ENCODE measurements at regions not wholly inside any gene's neighbourhood (a gene's known extent, or its start where the extent isn't known, plus 50 kb on each side); places are given as distances from the start of the nearest gene placed in this dataset.

DNA sequence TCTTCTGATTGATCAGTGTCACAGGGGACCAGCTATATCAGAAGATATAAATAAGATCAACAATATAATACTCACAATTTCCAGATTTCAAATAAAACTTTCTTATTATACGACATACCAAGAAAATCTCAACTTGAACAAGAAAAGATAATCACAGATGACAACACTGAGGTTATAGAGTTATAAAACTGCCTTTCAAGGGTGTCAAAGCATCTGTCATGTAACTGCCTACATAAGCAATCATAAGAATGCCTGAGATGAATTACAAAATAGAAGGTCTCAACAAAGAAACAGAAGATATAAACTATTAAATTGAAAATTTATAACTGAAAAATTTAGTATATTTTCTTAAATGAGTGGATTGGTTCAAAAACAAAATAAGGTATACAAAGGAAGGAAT, 659.2 kb downstream of the SLC16A7 start:
- TF ChIP-seq, protein P1, sequence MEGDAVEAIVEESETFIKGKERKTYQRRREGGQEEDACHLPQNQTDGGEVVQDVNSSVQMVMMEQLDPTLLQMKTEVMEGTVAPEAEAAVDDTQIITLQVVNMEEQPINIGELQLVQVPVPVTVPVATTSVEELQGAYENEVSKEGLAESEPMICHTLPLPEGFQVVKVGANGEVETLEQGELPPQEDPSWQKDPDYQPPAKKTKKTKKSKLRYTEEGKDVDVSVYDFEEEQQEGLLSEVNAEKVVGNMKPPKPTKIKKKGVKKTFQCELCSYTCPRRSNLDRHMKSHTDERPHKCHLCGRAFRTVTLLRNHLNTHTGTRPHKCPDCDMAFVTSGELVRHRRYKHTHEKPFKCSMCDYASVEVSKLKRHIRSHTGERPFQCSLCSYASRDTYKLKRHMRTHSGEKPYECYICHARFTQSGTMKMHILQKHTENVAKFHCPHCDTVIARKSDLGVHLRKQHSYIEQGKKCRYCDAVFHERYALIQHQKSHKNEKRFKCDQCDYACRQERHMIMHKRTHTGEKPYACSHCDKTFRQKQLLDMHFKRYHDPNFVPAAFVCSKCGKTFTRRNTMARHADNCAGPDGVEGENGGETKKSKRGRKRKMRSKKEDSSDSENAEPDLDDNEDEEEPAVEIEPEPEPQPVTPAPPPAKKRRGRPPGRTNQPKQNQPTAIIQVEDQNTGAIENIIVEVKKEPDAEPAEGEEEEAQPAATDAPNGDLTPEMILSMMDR (IDR thresholded peaks at IDR 0.05) = no peak
- no peak for TF ChIP-seq POLR2AphosphoS5 (IDR thresholded peaks at IDR 0.05)

All from breast epithelium (tissue), 3 donors.